ENCODE measurements at regions not wholly inside any gene's neighbourhood (a gene's known extent, or its start where the extent isn't known, plus 50 kb on each side); places are given as distances from the start of the nearest gene placed in this dataset.
"Not testable (repeated sequence)": the region's sequence is repeated elsewhere in the genome, so short reads cannot be mapped to it uniquely, and the experiment has no call there.

- Histone ChIP-seq H3K79me2 (ENCODE audit: low read length) (no peaks in the 10 kb centered on the region), H3K4me2 (ENCODE audit: low read length) (no peak overlapping the region), H3K4me1 (ENCODE audit: insufficient read depth, low read length) (no peaks in the 10 kb centered on the region), H2AFZ (ENCODE audit: low read length) (no peak overlapping the region), H3K4me3 (ENCODE audit: low read length) (no peak overlapping the region), H3K9ac (ENCODE audit: low read length) (no peak overlapping the region), H3F3A (ENCODE audit: low read length, unreplicated experiment) (no peaks in the 10 kb centered on the region), H3K9me2 (replicated peaks; ENCODE audit: low read length) (no peaks in the 10 kb centered on the region), H3K9me3 (ENCODE audit: low read length) (no peaks in the 10 kb centered on the region), H4K20me1 (ENCODE audit: low read length) (no peaks in the 10 kb centered on the region), H3K27me3 (ENCODE audit: low read length) (no peaks in the 10 kb centered on the region), H3K36me3 (ENCODE audit: low read depth, low read length) (no peaks in the 10 kb centered on the region), H3K27ac (ENCODE audit: low read length) (no peak overlapping the region)
- intact Hi-C loops (cut with micrococcal nuclease), result no loop called here
- ATAC-seq, result no peak
- TF ChIP-seq CTCF (conservative IDR thresholded peaks at IDR 0.05; ENCODE audit: low read depth, low read length) (no peak), EZH2phosphoT487 (IDR thresholded peaks at IDR 0.05; ENCODE audit: borderline replicate concordance, low read length) (no peak), EZH2 (IDR thresholded peaks at IDR 0.05; ENCODE audit: low read length, unreplicated experiment) (no peak)
- no TSS peak for BruUV-seq (replicated peaks)
- DNase-seq, result no peak
- ChIA-PET POLR2A (ENCODE audit: unreplicated experiment) (no interaction called here), CTCF (no interaction called here)
Measured at GRCh38 chr4:103842076-103842475, 122.3 kb upstream of the TACR3 start.

GRCh38 chr4:103810308-103810707 is 90.5 kb upstream of the TACR3 start:
- H3K4me3 ChIP-seq (ENCODE audit: low read length); H2AFZ ChIP-seq (ENCODE audit: low read length); intact Hi-C loops (cut with micrococcal nuclease); H3K9ac ChIP-seq (ENCODE audit: low read length); H3K4me2 ChIP-seq (ENCODE audit: low read length); H3K9me2 ChIP-seq (replicated peaks; ENCODE audit: low read length); H3K36me3 ChIP-seq (ENCODE audit: low read depth, low read length); CTCF ChIA-PET; H4K20me1 ChIP-seq (ENCODE audit: low read length); DNase-seq; BruUV-seq (replicated peaks); H3K9me3 ChIP-seq (ENCODE audit: low read length); H3K4me1 ChIP-seq (ENCODE audit: insufficient read depth, low read length); POLR2A ChIA-PET (ENCODE audit: unreplicated experiment); H3K79me2 ChIP-seq (ENCODE audit: low read length); H3K27me3 ChIP-seq (ENCODE audit: low read length); H3K27ac ChIP-seq (ENCODE audit: low read length); ATAC-seq; H3F3A ChIP-seq (ENCODE audit: low read length, unreplicated experiment): not testable (repeated sequence)

GRCh38 chr4:103802766-103803165 is 83.0 kb upstream of the TACR3 start:
- Histone ChIP-seq H3K36me3 (ENCODE audit: low read depth, low read length) (no peaks in the 10 kb centered on the region), H3F3A (ENCODE audit: low read length, unreplicated experiment) (no peaks in the 10 kb centered on the region), H3K27me3 (ENCODE audit: low read length) (no peaks in the 10 kb centered on the region), H3K9me2 (replicated peaks; ENCODE audit: low read length) (no peaks in the 10 kb centered on the region), H3K4me2 (ENCODE audit: low read length) (no peak overlapping the region), H3K9ac (ENCODE audit: low read length) (no peak overlapping the region), H4K20me1 (ENCODE audit: low read length) (no peaks in the 10 kb centered on the region), H3K27ac (ENCODE audit: low read length) (no peak overlapping the region), H3K79me2 (ENCODE audit: low read length) (no peaks in the 10 kb centered on the region), H3K4me1 (ENCODE audit: insufficient read depth, low read length) (no peaks in the 10 kb centered on the region), H2AFZ (ENCODE audit: low read length) (no peak overlapping the region), H3K9me3 (ENCODE audit: low read length) (no peaks in the 10 kb centered on the region), H3K4me3 (ENCODE audit: low read length) (no peak overlapping the region)
- ChIA-PET CTCF (no interaction called here), POLR2A (ENCODE audit: unreplicated experiment) (no interaction called here)
- no peak for ATAC-seq
- DNase-seq, result no peak
- no TSS peak for BruUV-seq (replicated peaks)
- TF ChIP-seq EZH2 (IDR thresholded peaks at IDR 0.05; ENCODE audit: low read length, unreplicated experiment) (no peak), CTCF (conservative IDR thresholded peaks at IDR 0.05; ENCODE audit: low read depth, low read length) (0 out of 2 replicates have a peak, but pooled peaks have one; percentile 13), EZH2phosphoT487 (IDR thresholded peaks at IDR 0.05; ENCODE audit: borderline replicate concordance, low read length) (no peak)
- intact Hi-C loops (cut with micrococcal nuclease), result no loop called here

Data from PC-3 (cell line).